Kidney (tissue), 13 donors: ENCODE measurements at regions not wholly inside any gene's neighbourhood (a gene's known extent, or its start where the extent isn't known, plus 50 kb on each side); places are given as distances from the start of the nearest gene placed in this dataset.

ENCODE experiments used
- DNase-seq, 5 donors: peaks; one replicate each; pipeline ENCODE4 v3.0.0-alpha.2; 2013 to 2020
- FAIRE-seq: peaks from 2 replicates; lab custom pipeline; 2012; peaks lifted over from hg19 to GRCh38; lab: Jason Lieb, UNC
- H3K27ac ChIP-seq, 2 donors: one replicate each; pipeline ENCODE4 v1.7.0; 2013; ENCODE audit warnings: low read depth in 2 of 2, low read length in 2 of 2, inconsistent platforms in 1 of 2
- H3K27me3 ChIP-seq: one replicate; pipeline ENCODE4 v1.7.1; 2013; ENCODE audit warnings: low read length, inconsistent platforms; ENCODE audit not compliant: control insufficient read depth, insufficient read depth
- H3K36me3 ChIP-seq, 3 donors: one replicate each; pipeline versions ENCODE4 v1.7.0 to v1.7.1; 2013; ENCODE audit warnings: low read length in 3 of 3, control low read depth in 1 of 3, inconsistent platforms in 1 of 3; ENCODE audit not compliant: insufficient read depth in 3 of 3, control insufficient read depth in 2 of 3
- H3K4me1 ChIP-seq, 3 donors: one replicate each; pipeline versions ENCODE4 v1.7.0 to v1.7.1; 2013; ENCODE audit warnings: low read length in 3 of 3, inconsistent platforms in 1 of 3, low read depth in 1 of 3; ENCODE audit not compliant: control insufficient read depth in 2 of 3, insufficient read depth in 2 of 3
- H3K4me3 ChIP-seq, 3 donors: one replicate each; pipeline versions ENCODE4 v1.7.0 to v1.8.1; 2013; ENCODE audit warnings: low read length in 3 of 3, control low read depth in 1 of 3, inconsistent platforms in 1 of 3
- H3K9ac ChIP-seq, 3 donors: one replicate each; pipeline versions ENCODE4 v1.7.0 to v1.7.1; 2013; ENCODE audit warnings: low read length in 3 of 3, control low read depth in 1 of 3, inconsistent platforms in 1 of 3
- H3K9me3 ChIP-seq, 3 donors: one replicate each; pipeline versions ENCODE4 v1.7.0 to v1.7.1; 2013; ENCODE audit warnings: low read length in 3 of 3, control low read depth in 1 of 3, inconsistent platforms in 1 of 3; ENCODE audit not compliant: control insufficient read depth in 2 of 3, insufficient read depth in 1 of 3
- CTCF ChIP-seq: IDR thresholded peaks from 3 replicates; pipeline ENCODE4 v1.5.1; 2012; ENCODE audit warnings: mild to moderate bottlenecking, moderate library complexity, borderline replicate concordance; ENCODE audit not compliant: insufficient read depth; ENCODE audit errors: extremely low read depth
- intact Hi-C: fragments of 100-400 bp; cut with DNase I; formaldehyde crosslinking; loops from one replicate; pipeline ENCODE4 v1.11.1; 2022
- donor health status: control.
- donor health status: control.
- donor health status: control.
- donor health status: control.
- donor health status: control.
- donor health status: DM: yes; HTN: yes; CAD: no.
- donor health status: Normal renal cell carcinoma (clear cell type).

GRCh38 chr6:76684875-76685274, 612.4 kb upstream of the IMPG1 start:
- no peak overlapping the region for H3K27ac ChIP-seq
- H3K36me3 ChIP-seq: no peaks in the 10 kb centered on the region
- H3K9ac ChIP-seq: no peak overlapping the region
- FAIRE-seq: no peak
- intact Hi-C loops: no loop called here
- H3K27me3 ChIP-seq: no peaks in the 10 kb centered on the region
- no peak overlapping the region for H3K4me3 ChIP-seq
- peak in 2 of 5 donors; percentile 10 to 19 for DNase-seq
- no peak for TF ChIP-seq CTCF
- no peaks in the 10 kb centered on the region for H3K4me1 ChIP-seq
- no peaks in the 10 kb centered on the region for H3K9me3 ChIP-seq

DNA sequence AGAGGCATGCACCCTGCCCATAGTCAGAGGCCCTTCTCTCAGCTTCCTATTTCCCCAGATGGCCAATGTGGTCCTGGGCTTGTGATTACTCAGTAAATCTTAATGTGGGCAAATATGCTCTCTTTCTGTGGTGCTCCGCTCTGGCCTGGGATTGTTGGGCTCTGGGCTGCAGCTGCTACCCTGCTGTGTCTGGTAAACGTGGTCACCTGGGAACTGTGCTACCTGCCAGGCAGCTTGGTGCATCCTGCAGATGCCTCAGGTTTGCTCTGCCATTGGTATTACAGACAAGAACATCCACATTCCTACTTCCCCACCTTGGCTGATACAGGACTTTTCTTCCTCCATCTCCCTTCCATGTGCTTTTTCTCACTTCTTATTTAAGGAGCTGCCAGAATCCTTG, 611.5 kb upstream of the IMPG1 start:
- Histone ChIP-seq H3K36me3 (no peaks in the 10 kb centered on the region), H3K4me1 (no peaks in the 10 kb centered on the region), H3K9me3 (no peaks in the 10 kb centered on the region), H3K27me3 (no peaks in the 10 kb centered on the region), H3K9ac (no peak overlapping the region), H3K4me3 (no peak overlapping the region), H3K27ac (no peak overlapping the region)
- FAIRE-seq: no peak
- DNase-seq: no peak
- intact Hi-C loops: no loop called here
- TF ChIP-seq CTCF: no peak

DNA sequence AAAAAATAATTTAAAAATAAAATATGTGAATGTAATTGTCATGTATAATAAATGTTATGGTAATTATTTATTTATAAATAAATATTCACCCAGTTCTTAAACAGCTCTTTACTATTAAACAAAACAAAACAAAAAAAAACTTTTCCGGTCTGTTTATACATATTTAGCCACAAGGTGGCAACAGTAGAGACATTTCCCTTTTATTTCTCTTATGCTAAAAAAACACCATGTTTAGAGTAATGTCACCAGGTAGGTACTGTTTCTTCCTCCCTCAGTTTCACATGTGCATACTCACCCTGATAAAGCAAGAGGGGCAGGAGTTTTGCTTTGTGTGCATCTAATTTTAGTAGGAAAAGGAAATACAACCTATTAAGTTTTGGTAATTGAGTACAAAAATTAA, 610.4 kb upstream of the IMPG1 start:
- Histone ChIP-seq H3K4me1 (no peaks in the 10 kb centered on the region), H3K4me3 (no peak overlapping the region), H3K27me3 (no peaks in the 10 kb centered on the region), H3K9ac (no peak overlapping the region), H3K9me3 (no peaks in the 10 kb centered on the region), H3K36me3 (no peaks in the 10 kb centered on the region), H3K27ac (no peak overlapping the region)
- DNase-seq (peak in 2 of 5 donors; percentile 12 to 21), FAIRE-seq (peak; percentile 98)
- intact Hi-C loops: no loop called here
- TF ChIP-seq CTCF: no peak

- no peak for DNase-seq
- FAIRE-seq: no peak
- intact Hi-C loops: no loop called here
Observed at GRCh38 chr6:76681781-76682180, 609.3 kb upstream of the IMPG1 start.

More at GRCh38 chr6:76681781-76682180, 609.3 kb upstream of the IMPG1 start:
- Histone ChIP-seq H3K27me3 (no peaks in the 10 kb centered on the region), H3K4me3 (no peak overlapping the region), H3K4me1 (no peaks in the 10 kb centered on the region), H3K36me3 (no peaks in the 10 kb centered on the region), H3K9ac (no peak overlapping the region), H3K9me3 (no peaks in the 10 kb centered on the region), H3K27ac (no peak overlapping the region)
- no peak for TF ChIP-seq CTCF
